Sigmoid colon (tissue), 4 donors: ENCODE measurements at regions not wholly inside any gene's neighbourhood (a gene's known extent, or its start where the extent isn't known, plus 50 kb on each side); places are given as distances from the start of the nearest gene placed in this dataset.

Experiments
- CTCF ChIP-seq, 4 experiments: fragments of 450-650 bp in 3 of 4; fragments of 200-600 bp in 1 of 4; IDR thresholded peaks; one replicate each; pipeline ENCODE4 v1.5.1; 2016 to 2019; ENCODE audit warnings: antibody characterized with exemption in 4 of 4, mild to moderate bottlenecking in 3 of 4, moderate library complexity in 2 of 4
- EP300 ChIP-seq, 4 donors: sonication (generic); formaldehyde crosslinking; IDR thresholded peaks; one replicate each; pipeline ENCODE4 v1.6.1; 2017; ENCODE audit warnings: antibody characterized with exemption in 4 of 4
- POLR2A ChIP-seq, 2 donors: fragments of 450-650 bp; IDR thresholded peaks; one replicate each; pipeline ENCODE4 v1.6.1; 2016; ENCODE audit warnings: antibody characterized with exemption in 2 of 2, mild to moderate bottlenecking in 2 of 2, moderate library complexity in 2 of 2
- POLR2AphosphoS5 ChIP-seq, 4 donors: sonication (generic); formaldehyde crosslinking; IDR thresholded peaks; one replicate each; pipeline ENCODE4 v1.6.1; 2017; ENCODE audit warnings: antibody characterized with exemption in 4 of 4

GRCh38 chr6:20335872-20336271, 65.8 kb upstream of the E2F3 start:
- TF ChIP-seq CTCF (IDR thresholded peaks at IDR 0.05) (no peak), EP300 (IDR thresholded peaks at IDR 0.05) (no peak), POLR2AphosphoS5 (IDR thresholded peaks at IDR 0.05) (no peak), POLR2A (IDR thresholded peaks at IDR 0.05) (no peak)
